ENCODE measurements at regions not wholly inside any gene's neighbourhood (a gene's known extent, or its start where the extent isn't known, plus 50 kb on each side); places are given as distances from the start of the nearest gene placed in this dataset.

DNA sequence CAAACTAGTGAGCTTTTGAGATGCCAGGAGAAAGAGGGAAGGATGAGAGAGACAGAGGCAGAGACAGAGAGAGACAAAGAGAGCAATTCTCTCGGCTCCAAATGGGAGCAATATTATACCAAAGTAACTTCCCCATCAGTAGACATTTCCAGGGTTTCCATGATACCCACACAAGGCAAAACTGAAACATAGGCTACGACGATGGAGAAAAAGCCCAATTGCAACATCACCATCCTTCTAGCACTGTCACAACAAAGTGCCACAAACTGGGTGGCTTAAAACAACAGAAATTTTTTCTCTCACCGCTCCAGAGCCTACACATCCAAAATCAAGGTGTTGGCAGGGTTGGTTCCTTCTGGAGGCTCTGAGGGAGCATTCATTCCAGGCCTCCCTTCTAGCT is 81.4 kb downstream of the KCTD12 start:
- H3K27me3 ChIP-seq: no peaks in the 10 kb centered on the region
- WGBS, 2 donors: 79 to 89% methylated on average over 4 of the region's 4 CpGs
- intact Hi-C loops (cut with DNase I; ENCODE audit: low total_unique reads): no loop called here
- no peaks in the 10 kb centered on the region for H3K4me1 ChIP-seq
- TF ChIP-seq POLR2A (IDR thresholded peaks at IDR 0.05): no peak
- TF ChIP-seq, protein P1, sequence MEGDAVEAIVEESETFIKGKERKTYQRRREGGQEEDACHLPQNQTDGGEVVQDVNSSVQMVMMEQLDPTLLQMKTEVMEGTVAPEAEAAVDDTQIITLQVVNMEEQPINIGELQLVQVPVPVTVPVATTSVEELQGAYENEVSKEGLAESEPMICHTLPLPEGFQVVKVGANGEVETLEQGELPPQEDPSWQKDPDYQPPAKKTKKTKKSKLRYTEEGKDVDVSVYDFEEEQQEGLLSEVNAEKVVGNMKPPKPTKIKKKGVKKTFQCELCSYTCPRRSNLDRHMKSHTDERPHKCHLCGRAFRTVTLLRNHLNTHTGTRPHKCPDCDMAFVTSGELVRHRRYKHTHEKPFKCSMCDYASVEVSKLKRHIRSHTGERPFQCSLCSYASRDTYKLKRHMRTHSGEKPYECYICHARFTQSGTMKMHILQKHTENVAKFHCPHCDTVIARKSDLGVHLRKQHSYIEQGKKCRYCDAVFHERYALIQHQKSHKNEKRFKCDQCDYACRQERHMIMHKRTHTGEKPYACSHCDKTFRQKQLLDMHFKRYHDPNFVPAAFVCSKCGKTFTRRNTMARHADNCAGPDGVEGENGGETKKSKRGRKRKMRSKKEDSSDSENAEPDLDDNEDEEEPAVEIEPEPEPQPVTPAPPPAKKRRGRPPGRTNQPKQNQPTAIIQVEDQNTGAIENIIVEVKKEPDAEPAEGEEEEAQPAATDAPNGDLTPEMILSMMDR (IDR thresholded peaks at IDR 0.05): no peak
- no peak for DNase-seq
- H3K9me3 ChIP-seq: no peaks in the 10 kb centered on the region
- H3K27ac ChIP-seq: no peak overlapping the region
- H3K4me3 ChIP-seq: no peak overlapping the region
- H3K36me3 ChIP-seq (ENCODE audit: low read depth, missing control alignments): no peaks in the 10 kb centered on the region

DNA sequence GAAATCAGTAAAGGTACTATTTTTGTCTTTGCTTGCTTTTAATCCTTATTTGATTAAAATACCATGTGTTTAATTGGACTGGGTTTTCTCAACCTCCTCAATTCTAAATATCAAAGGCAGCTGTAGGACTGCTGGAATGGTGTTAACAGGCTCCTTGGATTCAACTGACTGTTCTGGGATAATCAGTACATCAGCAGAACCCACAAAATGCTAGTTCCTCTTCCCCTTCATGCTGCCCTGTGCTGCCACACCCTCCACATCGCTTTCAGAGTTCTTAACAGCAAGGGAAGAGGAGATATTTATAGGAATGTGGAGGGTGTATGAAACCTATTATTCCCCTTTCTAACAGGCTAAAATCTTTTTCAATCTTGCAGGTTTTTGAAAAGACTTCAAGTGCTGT is 82.4 kb downstream of the KCTD12 start:
- intact Hi-C loops (cut with DNase I; ENCODE audit: low total_unique reads): no loop called here
- TF ChIP-seq, protein P1 (IDR thresholded peaks at IDR 0.05): no peak
- no peak for TF ChIP-seq POLR2A (IDR thresholded peaks at IDR 0.05)
- WGBS, 2 donors: 75 to 90% methylated on average over 1 of the region's 1 CpG
- H3K4me3 ChIP-seq: no peak overlapping the region
- no peaks in the 10 kb centered on the region for H3K36me3 ChIP-seq (ENCODE audit: low read depth, missing control alignments)
- H3K4me1 ChIP-seq: no peaks in the 10 kb centered on the region
- no peak overlapping the region for H3K27ac ChIP-seq
- no peaks in the 10 kb centered on the region for H3K9me3 ChIP-seq
- DNase-seq: no peak
- H3K27me3 ChIP-seq: no peaks in the 10 kb centered on the region

DNA sequence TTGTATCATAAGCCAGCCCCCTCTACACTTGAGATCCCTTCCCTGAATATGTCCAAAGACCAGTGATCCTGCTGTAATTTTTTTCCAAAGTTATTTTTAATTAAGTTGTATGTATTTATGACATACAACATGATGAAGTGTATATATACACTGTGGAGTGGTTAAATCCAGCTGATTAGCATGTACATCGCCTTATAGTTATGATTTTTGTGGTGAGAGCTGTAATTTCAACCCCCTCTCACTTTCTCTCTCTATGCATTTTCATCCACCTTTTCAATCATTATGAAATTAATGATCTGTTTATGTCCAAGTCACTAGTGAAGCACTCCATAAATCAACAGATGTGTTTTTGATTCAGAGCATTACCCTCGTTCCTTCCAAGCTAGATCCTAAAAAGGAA is 85.3 kb downstream of the KCTD12 start:
- no peak for DNase-seq
- intact Hi-C loops (cut with DNase I; ENCODE audit: low total_unique reads): no loop called here
- Histone ChIP-seq H3K4me1 (no peaks in the 10 kb centered on the region), H3K36me3 (ENCODE audit: low read depth, missing control alignments) (no peaks in the 10 kb centered on the region), H3K27ac (no peak overlapping the region), H3K9me3 (no peaks in the 10 kb centered on the region), H3K4me3 (no peak overlapping the region), H3K27me3 (no peaks in the 10 kb centered on the region)
- WGBS, 2 donors: 92 to 95% methylated on average over 2 of the region's 2 CpGs
- TF ChIP-seq POLR2A (IDR thresholded peaks at IDR 0.05): no peak
- TF ChIP-seq, protein P1 (IDR thresholded peaks at IDR 0.05): no peak

DNA sequence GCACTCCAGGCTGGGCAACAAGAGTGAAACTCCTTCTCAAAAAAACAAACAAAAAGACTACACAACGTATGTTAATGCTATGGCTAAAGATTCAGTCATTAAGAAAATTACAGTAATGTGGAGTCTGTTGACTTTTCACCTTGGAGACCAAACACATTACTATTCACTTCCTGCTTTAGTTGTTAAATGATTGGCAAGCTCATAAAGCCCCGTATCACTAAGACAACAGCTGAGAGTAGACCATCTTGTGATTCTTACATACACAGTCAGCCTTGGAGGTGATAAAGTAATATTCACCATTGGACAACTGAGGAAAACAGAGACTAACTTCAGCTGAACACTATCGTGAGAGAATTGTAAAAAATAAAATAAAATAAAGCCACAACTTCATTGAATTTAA is 86.5 kb downstream of the KCTD12 start:
- no peak for DNase-seq
- intact Hi-C loops (cut with DNase I; ENCODE audit: low total_unique reads): no loop called here
- Histone ChIP-seq H3K27me3 (no peaks in the 10 kb centered on the region), H3K4me1 (no peaks in the 10 kb centered on the region), H3K27ac (no peak overlapping the region), H3K9me3 (no peaks in the 10 kb centered on the region), H3K36me3 (ENCODE audit: low read depth, missing control alignments) (no peaks in the 10 kb centered on the region), H3K4me3 (no peak overlapping the region)
- 76 to 84% methylated on average over 3 of the region's 3 CpGs for WGBS, 2 donors
- TF ChIP-seq, protein P1 (IDR thresholded peaks at IDR 0.05): no peak
- no peak for TF ChIP-seq POLR2A (IDR thresholded peaks at IDR 0.05)

DNA sequence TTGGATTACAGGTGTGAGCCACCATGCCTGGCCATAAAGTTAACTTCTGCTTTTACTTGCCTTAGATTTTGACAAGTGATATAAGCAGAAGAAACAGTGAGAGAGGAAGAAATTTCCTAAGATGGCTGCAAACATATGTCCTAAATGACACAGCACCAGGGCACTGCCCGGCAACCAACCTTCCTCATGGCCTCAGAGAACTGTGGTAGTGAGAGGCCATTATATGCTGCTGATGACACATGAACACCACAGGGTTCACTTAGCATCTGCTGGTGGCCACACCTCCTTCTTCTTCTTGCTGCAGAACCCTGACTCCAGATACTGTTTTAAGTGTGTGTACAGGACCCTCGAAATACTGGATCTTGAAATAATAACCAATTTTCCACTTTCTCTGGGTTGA is 88.2 kb downstream of the KCTD12 start:
- 84 to 89% methylated on average over 2 of the region's 2 CpGs for WGBS, 2 donors
- H3K9me3 ChIP-seq: no peaks in the 10 kb centered on the region
- H3K36me3 ChIP-seq (ENCODE audit: low read depth, missing control alignments): no peaks in the 10 kb centered on the region
- peaks cover 3% of the 10 kb centered on the region for H3K4me1 ChIP-seq
- H3K27me3 ChIP-seq: no peaks in the 10 kb centered on the region
- no peak overlapping the region for H3K4me3 ChIP-seq
- intact Hi-C loops (cut with DNase I; ENCODE audit: low total_unique reads): no loop called here
- no peak overlapping the region for H3K27ac ChIP-seq
- no peak for DNase-seq
- TF ChIP-seq POLR2A (IDR thresholded peaks at IDR 0.05): no peak
- TF ChIP-seq, protein P1 (IDR thresholded peaks at IDR 0.05): no peak

Measured in testis (tissue), 2 donors.